Upper lobe of right lung (tissue), 1 donor: ENCODE measurements at regions not wholly inside any gene's neighbourhood (a gene's known extent, or its start where the extent isn't known, plus 50 kb on each side); places are given as distances from the start of the nearest gene placed in this dataset.

Source experiments
- ATAC-seq: fragments of 200-7000 bp; cut with Tn5 transposase; one replicate; pipeline ENCODE4 v1.9.1; 2020; ENCODE audit warnings: mild to moderate bottlenecking, moderate library complexity
- DNase-seq: peaks from one replicate; pipeline ENCODE4 v3.0.0-alpha.2; 2020
- H3K27ac ChIP-seq: fragments of 200-600 bp; one replicate; pipeline ENCODE4 v1.8.0; 2022
- H3K27me3 ChIP-seq: fragments of 200-600 bp; one replicate; pipeline ENCODE4 v1.8.0; 2022; ENCODE audit warnings: mild to moderate bottlenecking
- H3K36me3 ChIP-seq: fragments of 200-600 bp; one replicate; pipeline ENCODE4 v1.8.0; 2022
- H3K4me1 ChIP-seq: fragments of 200-600 bp; one replicate; pipeline ENCODE4 v1.8.0; 2022
- H3K4me3 ChIP-seq: fragments of 200-600 bp; one replicate; pipeline ENCODE4 v1.8.0; 2022; ENCODE audit warnings: mild to moderate bottlenecking
- H3K9me3 ChIP-seq: fragments of 200-600 bp; one replicate; pipeline ENCODE4 v1.8.0; 2022
- CTCF ChIP-seq: fragments of 200-600 bp; IDR thresholded peaks from one replicate; pipeline ENCODE4 v1.8.0; 2022; ENCODE audit warnings: antibody characterized with exemption
- intact Hi-C: fragments of 100-400 bp; cut with DNase I; formaldehyde crosslinking; loops from one replicate; pipeline ENCODE4 v1.11.0; 2022
- donor health status: DM: no; HTN: yes; CAD: no; lungs with severe emphysema.

- no peaks in the 10 kb centered on the region for H3K4me1 ChIP-seq
- ATAC-seq, result no peak
- H3K27me3 ChIP-seq, result no peaks in the 10 kb centered on the region
- no peak overlapping the region for H3K4me3 ChIP-seq
- H3K9me3 ChIP-seq, result no peaks in the 10 kb centered on the region
- no peak for TF ChIP-seq CTCF
- no peak overlapping the region for H3K27ac ChIP-seq
- intact Hi-C loops, result no loop called here
- H3K36me3 ChIP-seq, result no peaks in the 10 kb centered on the region
- no peak for DNase-seq
These were observed 80.6 kb upstream of the SLCO6A1 start for GRCh38 chr5:102579379-102579778.

GRCh38 chr5:102581011-102581410, 82.2 kb upstream of the SLCO6A1 start:
- intact Hi-C loops, result no loop called here
- H3K4me3 ChIP-seq, result no peak overlapping the region
- no peaks in the 10 kb centered on the region for H3K9me3 ChIP-seq
- TF ChIP-seq CTCF, result no peak
- DNase-seq, result no peak
- H3K27ac ChIP-seq, result no peak overlapping the region
- no peaks in the 10 kb centered on the region for H3K4me1 ChIP-seq
- H3K36me3 ChIP-seq, result no peaks in the 10 kb centered on the region
- ATAC-seq, result no peak
- no peaks in the 10 kb centered on the region for H3K27me3 ChIP-seq

GRCh38 chr5:102582696-102583095, 83.9 kb upstream of the SLCO6A1 start:
- intact Hi-C loops, result no loop called here
- no peak for ATAC-seq
- Histone ChIP-seq H3K36me3 (no peaks in the 10 kb centered on the region), H3K27me3 (no peaks in the 10 kb centered on the region), H3K4me3 (no peak overlapping the region), H3K4me1 (no peaks in the 10 kb centered on the region), H3K27ac (no peak overlapping the region), H3K9me3 (no peaks in the 10 kb centered on the region)
- DNase-seq, result no peak
- no peak for TF ChIP-seq CTCF

- DNase-seq (no peak), ATAC-seq (no peak)
- Histone ChIP-seq H3K9me3 (no peaks in the 10 kb centered on the region), H3K4me1 (no peaks in the 10 kb centered on the region), H3K36me3 (no peaks in the 10 kb centered on the region), H3K27ac (no peak overlapping the region), H3K4me3 (no peak overlapping the region), H3K27me3 (no peaks in the 10 kb centered on the region)
- peak; percentile 45 for TF ChIP-seq CTCF
- intact Hi-C loops, result no loop called here
These were observed 84.7 kb upstream of the SLCO6A1 start for GRCh38 chr5:102583276-102584124.

GRCh38 chr5:102589661-102590060, 90.9 kb upstream of the SLCO6A1 start:
- ATAC-seq, result no peak
- no peak overlapping the region for H3K4me3 ChIP-seq
- intact Hi-C loops, result no loop called here
- no peak for DNase-seq
- no peaks in the 10 kb centered on the region for H3K4me1 ChIP-seq
- TF ChIP-seq CTCF, result no peak
- no peaks in the 10 kb centered on the region for H3K36me3 ChIP-seq
- no peaks in the 10 kb centered on the region for H3K27me3 ChIP-seq
- H3K9me3 ChIP-seq, result no peaks in the 10 kb centered on the region
- H3K27ac ChIP-seq, result no peak overlapping the region
